Hepatocyte (in vitro differentiated cells): ENCODE measurements at regions not wholly inside any gene's neighbourhood (a gene's known extent, or its start where the extent isn't known, plus 50 kb on each side); places are given as distances from the start of the nearest gene placed in this dataset.

ENCODE experiments used
- CTCF ChIP-seq: fragments of 200-600 bp; sonication (generic); IDR thresholded peaks from 2 replicates; pipeline ENCODE4 v1.5.1; 2016; ENCODE audit warnings: antibody characterized with exemption, mild to moderate bottlenecking; ENCODE audit not compliant: poor library complexity
- EZH2 ChIP-seq: fragments of 200-600 bp; sonication (generic); IDR thresholded peaks from 2 replicates; pipeline ENCODE4 v1.6.1; 2016; ENCODE audit warnings: antibody characterized with exemption, mild to moderate bottlenecking, borderline replicate concordance
- EZH2phosphoT487 ChIP-seq: fragments of 200-600 bp; sonication (generic); IDR thresholded peaks from one replicate; pipeline ENCODE4 v1.6.1; 2018; ENCODE audit warnings: antibody characterized with exemption, mild to moderate bottlenecking, low read depth, moderate library complexity; ENCODE audit not compliant: unreplicated experiment, severe bottlenecking

GRCh38 chr4:28772066-28772465, 1911.4 kb downstream of the STIM2 start:
- no peak for TF ChIP-seq CTCF
- TF ChIP-seq EZH2: no peak
- TF ChIP-seq EZH2phosphoT487: no peak
